ENCODE measurements at regions not wholly inside any gene's neighbourhood (a gene's known extent, or its start where the extent isn't known, plus 50 kb on each side); places are given as distances from the start of the nearest gene placed in this dataset.
"Not testable (repeated sequence)": the region's sequence is repeated elsewhere in the genome, so short reads cannot be mapped to it uniquely, and the experiment has no call there.

- not testable (repeated sequence) for TF ChIP-seq MYC (IDR thresholded peaks at IDR 0.05; ENCODE audit: low read depth, low read length); JUN (IDR thresholded peaks at IDR 0.05; ENCODE audit: borderline replicate concordance, insufficient read depth, insufficient read length, low read depth); GATA2 (IDR thresholded peaks at IDR 0.05; ENCODE audit: insufficient read depth, insufficient read length, low read depth, low read length); POLR2AphosphoS5 (IDR thresholded peaks at IDR 0.05; ENCODE audit: insufficient read depth, low read depth, low read length); MAX (IDR thresholded peaks at IDR 0.05; ENCODE audit: insufficient read depth, insufficient read length); POLR2A (IDR thresholded peaks at IDR 0.05; ENCODE audit: low read depth, low read length); EZH2 (IDR thresholded peaks at IDR 0.05; ENCODE audit: borderline replicate concordance, low read depth, low read length, severe bottlenecking)
- TF ChIP-seq, protein P1, sequence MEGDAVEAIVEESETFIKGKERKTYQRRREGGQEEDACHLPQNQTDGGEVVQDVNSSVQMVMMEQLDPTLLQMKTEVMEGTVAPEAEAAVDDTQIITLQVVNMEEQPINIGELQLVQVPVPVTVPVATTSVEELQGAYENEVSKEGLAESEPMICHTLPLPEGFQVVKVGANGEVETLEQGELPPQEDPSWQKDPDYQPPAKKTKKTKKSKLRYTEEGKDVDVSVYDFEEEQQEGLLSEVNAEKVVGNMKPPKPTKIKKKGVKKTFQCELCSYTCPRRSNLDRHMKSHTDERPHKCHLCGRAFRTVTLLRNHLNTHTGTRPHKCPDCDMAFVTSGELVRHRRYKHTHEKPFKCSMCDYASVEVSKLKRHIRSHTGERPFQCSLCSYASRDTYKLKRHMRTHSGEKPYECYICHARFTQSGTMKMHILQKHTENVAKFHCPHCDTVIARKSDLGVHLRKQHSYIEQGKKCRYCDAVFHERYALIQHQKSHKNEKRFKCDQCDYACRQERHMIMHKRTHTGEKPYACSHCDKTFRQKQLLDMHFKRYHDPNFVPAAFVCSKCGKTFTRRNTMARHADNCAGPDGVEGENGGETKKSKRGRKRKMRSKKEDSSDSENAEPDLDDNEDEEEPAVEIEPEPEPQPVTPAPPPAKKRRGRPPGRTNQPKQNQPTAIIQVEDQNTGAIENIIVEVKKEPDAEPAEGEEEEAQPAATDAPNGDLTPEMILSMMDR (IDR thresholded peaks at IDR 0.05; ENCODE audit: extremely low read depth in 1 of 2, insufficient read depth in 1 of 2, low read depth in 1 of 2, low read length in 2 of 2): not testable (repeated sequence)
Observed at GRCh38 chr6:4252445-4252844, 117.1 kb upstream of the ECI2 start.
